Tongue (tissue), 1 donor: ENCODE measurements at regions not wholly inside any gene's neighbourhood (a gene's known extent, or its start where the extent isn't known, plus 50 kb on each side); places are given as distances from the start of the nearest gene placed in this dataset.
"Not testable (repeated sequence)": the region's sequence is repeated elsewhere in the genome, so short reads cannot be mapped to it uniquely, and the experiment has no call there.

Experiments
- DNase-seq: peaks from one replicate; pipeline ENCODE4 v3.0.0-alpha.2; 2015

DNA sequence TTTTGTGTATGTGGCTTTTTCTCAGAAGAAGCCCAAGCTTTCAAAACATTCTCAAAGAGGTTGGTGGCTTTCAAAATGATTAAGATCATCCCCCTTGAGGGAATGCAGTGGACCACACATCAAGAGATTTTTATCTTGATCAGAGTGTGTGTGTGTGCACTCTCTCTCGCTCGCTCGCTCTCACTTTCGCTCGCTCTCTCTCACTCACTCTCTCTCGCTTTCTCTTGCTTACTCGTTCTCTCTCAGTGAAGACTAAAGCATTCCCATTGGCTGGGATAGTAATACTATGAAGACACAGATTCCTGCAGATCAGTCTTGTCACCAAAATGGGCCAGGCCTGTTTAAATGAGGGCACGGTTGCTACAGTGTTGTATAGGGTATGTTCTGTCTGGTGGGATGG, 365.7 kb downstream of the EDEM1 start:
- no peak for DNase-seq

DNA sequence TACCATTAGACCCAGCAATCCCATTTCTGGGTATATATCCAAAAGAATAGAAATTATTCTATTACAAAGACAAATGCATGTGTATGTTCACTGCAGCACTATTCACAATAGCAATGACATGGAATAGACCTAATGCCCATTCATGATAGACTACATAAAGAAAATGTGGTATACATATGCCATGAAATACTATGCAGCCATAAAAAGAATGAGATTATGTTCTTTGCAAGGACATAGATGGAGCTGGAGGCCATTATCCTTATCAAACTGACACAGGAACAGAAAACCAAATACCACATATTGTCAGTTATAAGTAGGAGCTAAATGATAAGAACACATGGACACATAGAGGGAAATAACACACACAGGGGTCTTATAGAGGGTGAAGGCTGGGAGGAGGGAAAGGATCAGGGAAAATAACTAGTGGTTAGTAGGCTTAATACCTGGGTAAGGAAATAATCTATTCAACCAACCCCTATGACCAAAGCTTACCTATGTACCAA, 366.8 kb downstream of the EDEM1 start:
- DNase-seq: no peak

DNA sequence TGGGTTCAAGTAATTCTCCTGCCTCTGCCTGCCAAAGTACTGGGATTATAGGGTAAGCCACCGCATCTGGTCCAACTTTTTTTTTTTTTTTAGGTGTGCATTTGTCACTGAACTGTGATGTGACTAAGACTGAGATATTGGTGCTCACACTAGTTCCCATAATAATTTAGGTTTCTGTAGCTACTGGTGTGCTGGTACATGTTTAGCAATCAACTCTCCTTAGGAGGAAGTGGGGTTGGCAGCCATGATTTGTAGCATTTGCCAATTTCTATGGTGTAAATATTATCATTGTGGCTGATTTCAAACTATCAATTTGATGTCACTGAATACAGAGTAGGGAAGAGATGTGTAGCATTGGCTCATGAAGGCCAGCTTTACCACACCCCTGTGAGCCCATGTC, 372.7 kb downstream of the EDEM1 start:
- DNase-seq: no peak

DNA sequence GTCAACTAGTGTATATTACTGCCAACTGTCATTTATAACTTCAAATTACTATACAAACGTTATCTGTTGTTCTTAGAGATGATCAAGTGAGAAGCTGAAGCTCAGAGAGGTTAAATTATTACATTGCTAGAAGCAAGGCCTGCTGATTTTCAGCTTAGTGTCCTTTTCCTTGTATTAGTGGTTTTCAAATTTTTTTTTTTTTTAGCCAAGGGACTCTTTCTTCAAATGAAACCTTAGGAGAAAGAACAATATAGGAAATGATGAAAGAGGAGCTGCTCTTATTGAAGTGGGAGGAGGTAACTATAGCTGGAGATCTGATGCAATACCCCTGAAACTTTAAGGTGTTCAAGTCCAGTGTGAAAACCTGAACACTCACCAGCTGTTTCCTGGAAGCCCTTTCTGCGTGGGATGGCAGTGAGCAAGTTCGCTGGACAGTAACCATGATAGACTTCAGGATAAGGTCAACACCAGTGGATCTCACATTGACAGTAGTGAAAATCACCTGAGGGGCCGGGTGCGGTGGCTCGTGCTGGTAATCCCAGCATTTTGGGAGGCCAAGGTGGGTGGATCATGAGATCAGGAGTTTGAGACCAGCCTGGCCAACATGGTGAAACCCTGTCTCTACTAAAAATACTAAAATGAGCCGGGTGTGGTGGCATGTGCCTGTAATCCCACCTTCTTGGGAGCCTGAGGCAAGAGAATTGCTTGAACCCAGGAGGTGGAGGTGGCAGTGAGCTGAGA, 376.2 kb downstream of the EDEM1 start:
- no peak for DNase-seq

DNA sequence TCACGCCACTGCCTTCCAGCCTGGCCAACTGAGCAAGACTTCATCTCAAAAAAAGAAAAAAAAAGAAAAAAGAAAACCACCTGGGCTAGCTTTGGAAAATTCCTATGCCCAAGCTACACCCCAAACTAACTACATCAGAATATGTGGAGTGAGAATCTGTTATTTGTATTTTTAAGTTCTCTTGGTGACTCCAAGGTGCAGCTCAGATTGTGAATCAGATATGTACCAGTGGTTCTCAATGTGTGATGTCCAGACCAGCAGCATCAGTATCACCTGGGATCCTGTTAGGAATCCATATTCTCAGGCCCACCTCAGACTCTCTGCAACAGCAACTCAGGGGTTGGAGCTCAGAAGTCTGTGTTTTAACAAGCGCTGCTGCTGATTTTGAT, 376.8 kb downstream of the EDEM1 start:
- DNase-seq: no peak

DNA sequence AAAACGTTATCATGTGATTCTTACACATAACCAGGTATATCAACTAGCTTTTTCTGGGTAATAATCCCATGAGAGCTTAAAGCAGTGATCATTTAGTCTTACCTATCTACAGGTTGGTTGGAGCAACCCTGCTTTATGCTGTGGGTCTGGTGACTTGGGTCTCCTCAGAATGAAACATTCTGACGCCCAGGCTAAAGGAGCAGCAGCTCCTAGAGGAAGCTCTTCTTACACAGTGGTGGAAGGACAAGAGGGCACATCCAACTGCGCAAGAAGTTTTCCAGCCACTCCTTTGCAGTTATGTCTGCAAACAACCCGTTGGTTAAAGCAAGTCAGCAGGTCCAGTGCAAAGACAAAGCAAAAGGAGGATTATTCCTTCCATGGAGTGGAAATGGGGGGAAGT, 377.5 kb downstream of the EDEM1 start:
- no peak for DNase-seq

DNA sequence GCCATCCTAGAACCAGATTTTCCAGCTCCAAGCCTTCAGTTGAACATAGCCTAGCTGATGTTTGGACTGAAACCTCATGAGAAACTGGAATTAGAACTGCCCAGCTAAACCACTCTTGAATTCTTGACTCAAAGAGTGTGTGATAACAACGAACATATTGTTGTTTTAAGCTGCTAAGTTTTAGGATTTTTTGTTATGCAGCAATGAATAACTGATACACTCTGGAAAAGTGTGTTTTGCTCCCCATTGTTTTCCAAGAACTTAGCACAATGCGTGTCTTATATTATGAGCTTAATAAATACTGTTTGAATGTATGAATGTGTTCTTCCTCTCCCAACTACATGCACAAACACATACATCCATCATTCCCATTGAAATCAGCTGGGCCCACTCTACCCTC, 379.6 kb downstream of the EDEM1 start:
- no peak for DNase-seq

DNA sequence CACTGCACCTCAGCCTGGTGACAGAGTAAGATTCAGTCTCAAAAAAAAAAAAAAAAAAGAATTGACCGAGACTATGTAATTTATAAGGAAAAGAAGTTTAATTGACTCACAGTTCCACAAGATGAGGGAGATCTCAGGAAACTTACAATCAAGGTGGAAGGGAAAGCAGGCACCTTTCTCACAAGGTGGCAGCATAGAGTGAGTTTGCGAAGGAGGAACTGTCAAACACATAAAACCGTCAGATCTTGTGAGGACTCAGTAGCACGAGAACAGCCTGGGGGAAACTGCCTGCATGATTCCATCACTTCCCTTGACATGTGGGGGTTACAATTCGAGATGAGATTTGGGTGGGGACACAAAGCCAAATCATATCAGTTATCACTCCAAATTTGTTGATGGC, 380.9 kb downstream of the EDEM1 start:
- no peak for DNase-seq

DNA sequence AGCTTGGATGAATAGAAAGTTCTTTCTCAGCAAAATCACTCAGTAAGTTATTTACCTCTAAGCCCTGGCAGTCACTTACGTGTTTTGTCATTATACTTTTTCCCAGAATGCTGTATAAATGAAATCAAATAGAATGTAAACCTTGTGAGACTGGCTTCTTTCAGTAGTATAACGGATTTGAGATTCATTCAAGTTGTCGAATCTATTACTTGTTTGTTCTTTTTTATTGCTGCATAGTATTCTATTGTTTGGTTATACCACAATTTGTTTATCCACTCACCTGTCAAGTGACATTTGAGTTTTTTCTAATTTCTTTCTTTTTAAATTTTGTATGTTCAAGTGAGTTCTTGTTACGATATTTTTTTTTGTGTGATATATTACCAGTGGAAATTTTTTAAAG, 381.6 kb downstream of the EDEM1 start:
- no peak for DNase-seq

DNA sequence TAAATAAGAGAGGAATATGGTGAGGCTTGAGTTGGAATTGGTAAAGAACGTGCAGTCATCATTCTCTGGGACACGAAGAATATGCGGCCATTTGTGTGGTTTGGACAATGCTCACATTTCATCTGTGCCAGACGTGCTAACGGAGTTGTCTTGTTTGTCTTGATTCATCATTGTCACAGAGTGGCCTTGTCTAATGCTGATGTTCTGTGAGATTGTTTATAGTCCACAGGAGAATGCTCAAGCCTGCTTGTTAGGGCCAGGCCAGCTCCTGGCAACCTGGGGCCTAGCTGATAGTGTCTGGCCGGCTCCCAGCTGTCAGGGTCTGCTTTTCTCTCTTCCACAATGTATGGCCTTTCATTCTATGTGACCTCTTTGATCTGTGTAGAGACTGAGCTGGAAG, 384.7 kb downstream of the EDEM1 start:
- no peak for DNase-seq

DNA sequence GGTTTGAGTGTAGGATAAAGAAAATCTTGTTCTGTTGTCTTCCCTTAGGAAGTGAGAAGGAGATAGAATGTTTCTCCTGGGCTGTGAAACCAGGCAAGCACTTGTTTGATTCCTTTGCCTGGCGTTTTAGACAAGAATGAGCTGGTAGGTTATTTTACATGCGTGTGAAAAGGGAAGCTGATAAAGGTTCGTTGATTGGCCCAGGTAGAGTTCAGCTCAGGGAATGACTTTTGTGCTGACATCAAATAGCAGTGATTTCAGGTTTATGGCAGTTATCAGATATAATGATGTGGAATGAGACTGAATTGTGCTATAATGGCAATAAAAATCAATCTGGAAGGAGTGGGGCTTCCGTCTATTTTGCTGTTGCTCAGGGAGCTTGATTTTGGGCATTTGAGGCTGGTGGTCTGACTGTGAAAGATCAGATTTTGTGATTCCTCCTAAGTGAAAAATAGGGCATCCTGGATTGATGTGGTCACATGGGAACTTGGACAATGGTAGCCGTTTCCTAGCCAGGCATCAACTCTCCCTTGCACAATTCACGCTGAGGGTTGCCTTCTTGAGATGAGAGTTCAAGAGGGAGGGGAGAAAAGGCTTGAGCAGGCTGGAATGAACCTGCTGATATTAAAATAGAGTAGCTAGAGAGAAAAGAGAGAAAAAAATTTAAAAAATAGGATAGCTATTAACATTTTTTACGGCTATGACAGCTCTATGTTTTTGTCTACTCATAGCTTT, 388.9 kb downstream of the EDEM1 start:
- no peak for DNase-seq

DNA sequence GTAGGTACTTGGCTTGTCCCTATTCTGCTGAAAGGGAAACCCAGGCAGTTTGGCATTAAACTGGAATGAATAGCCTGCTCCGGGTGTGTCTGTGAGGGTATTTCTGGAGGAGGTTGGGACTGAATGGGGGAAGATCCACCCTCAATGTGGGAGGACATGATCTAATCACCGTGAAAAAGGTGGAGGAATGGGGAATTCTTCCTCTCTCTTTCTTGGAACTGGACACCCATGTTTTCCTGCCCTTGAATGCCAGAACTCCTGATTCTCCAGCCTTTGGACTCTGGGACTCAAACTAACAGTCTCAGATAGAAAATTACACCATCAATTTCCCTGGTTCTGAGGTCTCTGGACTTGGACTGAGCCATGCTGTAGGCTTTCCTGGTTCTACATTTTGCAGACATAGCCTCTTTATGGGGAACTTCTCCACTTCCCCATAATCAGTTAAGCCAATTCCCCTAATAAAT, 391.7 kb downstream of the EDEM1 start:
- no peak for DNase-seq

DNA sequence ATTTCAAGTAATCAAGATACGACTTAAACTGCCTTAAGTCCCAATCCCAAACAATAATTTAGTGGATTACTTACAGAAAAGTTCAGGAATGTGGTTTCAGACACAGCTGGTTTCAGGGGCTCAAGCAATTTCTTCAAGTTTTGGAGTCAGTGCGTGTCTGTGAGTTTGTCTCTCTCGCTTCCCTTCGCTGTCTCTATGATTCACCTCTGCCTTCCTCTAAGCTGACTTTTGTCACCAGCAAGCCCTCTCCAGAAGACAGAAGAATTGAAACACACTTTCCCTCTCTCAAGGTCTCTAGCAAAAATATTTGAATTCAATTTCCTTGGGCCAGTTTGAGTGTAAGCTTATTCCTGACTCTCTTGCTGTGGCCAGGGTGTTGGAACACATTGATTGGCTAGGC, 392.4 kb downstream of the EDEM1 start:
- no peak for DNase-seq

DNA sequence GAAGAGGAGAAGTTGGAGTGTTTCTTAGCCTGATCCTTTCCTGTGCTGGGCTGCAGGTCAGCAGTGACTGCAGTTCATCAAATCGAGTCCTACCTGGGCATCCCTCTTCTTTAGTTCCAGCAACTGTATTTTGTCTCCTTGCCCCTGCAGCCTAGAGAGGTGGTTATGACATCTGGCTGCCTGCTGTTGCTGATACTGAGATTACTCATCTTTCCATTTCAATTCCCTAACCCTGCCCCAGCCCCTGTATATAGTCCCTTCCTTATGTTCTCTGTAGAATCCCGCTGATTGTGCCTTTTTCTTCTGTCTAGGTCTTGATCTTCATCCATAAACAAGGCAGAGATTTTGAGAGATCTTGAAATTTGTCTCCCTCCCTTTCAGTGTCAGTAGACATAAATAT, 393.3 kb downstream of the EDEM1 start:
- no peak for DNase-seq

DNA sequence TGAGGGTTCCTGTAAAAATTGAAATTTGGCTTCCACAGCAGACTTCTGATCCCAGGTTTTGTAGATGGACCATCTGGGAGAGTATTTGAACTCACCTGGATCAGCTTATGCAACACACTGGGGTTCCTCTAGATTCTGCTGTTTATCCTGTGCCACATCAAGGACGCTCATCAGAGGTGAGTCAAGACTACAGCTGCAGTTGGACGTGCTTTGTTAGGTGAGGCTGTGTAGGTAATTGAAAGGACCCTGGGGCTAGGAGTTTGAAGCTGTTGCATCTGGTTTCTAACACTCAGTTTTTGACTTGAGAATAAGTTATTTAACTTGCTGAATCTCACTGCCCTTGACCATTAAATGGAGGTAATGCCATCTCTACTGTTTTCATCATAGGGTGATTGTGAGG, 394.2 kb downstream of the EDEM1 start:
- no peak for DNase-seq

DNA sequence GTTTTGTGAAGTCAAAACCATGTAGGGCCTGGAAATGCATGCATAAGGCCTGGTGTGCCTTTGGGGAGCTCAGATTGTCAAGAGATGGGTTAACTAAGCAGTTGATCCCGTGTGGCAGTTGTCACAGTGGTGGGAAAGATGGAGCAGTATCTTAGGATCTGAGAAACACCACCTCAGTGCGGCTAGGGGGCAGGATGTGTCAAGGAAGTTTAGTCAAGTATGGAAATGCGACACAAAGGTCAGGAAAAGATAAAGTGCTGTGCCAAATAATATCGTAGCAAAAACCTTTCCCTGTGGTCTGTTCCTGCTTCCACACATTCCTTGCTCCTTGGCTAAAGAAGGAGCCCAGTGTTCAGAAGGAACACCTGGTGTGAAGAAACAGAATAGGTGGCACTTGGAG, 396.4 kb downstream of the EDEM1 start:
- no peak for DNase-seq

DNA sequence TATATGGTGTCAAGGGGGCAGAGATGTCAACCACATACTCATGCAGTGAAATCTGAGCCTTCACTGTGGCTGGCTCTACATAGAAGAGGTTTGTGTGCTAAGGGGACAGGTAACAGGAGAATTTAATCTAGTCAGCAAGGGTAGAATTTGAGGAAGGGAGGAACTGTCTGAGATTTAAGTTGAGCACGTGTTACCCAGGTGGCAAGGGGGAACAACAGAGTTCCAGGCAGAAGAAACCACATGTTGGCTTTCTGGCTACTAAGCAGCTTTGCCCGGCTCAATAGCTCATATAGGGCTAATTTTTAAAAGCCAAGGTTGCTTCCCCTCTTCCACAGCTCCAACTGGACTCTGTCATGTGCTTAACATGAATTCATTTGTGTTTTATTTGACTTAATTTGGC, 397.6 kb downstream of the EDEM1 start:
- no peak for DNase-seq

DNA sequence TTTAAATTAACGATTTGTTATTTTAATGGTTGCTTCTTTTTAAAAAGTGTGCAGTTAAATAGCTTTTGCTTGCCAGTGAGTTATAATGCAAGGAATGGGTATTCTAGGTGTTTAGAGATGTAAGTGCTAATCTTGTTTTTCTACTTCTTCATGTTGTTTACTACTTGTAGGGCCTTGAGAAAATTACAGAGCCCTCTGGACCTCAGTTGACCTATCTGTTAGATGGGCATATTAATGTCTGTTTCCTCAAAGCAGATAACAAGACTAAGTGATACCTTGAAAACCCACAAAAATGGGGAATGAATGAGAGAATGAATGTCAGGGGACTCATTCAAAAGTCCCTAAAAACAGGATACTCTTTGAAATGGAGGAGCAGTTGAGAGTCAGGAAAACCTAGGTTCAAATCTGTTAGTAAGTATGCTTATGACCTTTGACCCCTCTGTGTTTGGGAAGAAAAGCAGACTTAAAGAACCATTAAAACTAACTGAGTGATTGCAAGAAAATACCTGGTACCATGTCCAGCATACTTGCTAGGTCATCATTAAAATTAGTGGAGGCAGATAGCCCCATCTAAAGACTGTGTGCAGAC, 419.5 kb downstream of the EDEM1 start:
- DNase-seq: no peak

DNA sequence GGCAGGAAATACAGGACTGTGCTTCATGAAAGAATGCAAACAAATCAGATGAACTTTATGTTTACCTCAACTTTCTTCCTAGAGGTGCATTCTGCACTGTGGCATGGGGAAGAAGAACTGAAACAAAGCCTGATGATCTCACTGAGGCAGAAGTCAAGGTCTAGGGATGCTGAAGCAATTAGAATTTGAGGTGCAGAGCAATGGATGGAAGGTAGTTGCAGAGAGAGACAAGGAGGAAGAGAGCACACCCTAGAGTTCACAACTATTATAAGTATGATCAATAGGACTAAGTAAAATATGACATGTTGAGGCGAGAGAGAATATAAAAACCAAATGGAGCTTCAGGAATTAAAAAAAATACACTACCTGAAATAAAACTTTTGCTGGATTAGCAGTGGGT, 420.1 kb downstream of the EDEM1 start:
- DNase-seq: no peak

DNA sequence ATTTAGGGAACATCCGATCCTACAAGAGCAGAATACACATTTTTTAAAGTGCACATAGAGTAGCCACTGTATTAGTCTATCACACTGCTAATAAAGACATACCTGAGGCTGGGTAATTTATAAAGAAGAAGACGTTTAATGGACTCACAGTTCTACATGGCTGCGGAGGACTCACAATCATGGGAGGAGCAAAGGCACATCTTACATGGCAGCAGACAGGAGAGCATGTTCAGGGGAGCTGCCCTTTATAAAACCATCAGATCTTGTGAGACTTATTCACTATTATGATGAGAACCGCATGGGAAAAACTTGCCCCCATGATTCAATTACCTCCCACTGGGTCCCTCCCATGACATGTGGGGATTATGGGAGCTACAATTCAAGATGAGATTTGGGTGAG, 421.5 kb downstream of the EDEM1 start:
- DNase-seq: not testable (repeated sequence)

DNA sequence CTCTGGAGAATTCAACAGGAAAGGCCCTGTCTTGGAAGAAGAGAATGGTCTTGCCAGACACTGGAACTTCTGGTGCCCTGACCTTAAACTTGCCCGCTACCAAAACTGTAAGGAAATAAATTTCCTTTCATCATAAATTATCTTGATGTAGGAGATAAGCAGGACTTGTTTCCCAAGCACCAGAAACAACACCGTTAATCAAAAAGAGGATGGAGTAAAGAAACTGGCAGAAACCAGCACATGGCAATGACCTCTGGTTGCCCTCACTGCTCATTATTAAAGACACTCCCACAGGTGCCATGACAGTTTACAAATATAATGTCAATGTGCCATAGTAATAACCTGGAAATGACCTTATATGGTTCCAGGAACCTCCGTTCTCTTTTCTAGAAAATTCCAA, 426.1 kb downstream of the EDEM1 start:
- no peak for DNase-seq

DNA sequence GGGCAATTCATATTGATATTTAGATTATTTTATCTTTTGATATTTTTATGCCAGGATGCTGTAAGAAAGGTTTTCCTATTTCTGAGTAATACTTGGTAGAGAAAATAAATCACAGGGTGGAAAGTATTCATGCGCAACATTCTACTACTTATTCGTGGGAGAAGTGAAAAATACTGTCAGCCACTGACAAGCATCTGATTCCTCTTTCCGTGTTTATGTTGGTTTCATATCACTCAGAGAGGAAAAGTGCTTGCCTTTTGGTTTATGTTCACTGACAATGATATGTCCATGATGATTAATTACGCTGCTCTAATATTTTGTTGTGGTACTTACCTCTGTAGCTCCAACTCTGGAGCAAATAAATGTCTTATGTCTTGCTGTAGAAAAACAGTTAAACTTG, 429.4 kb downstream of the EDEM1 start:
- no peak for DNase-seq

DNA sequence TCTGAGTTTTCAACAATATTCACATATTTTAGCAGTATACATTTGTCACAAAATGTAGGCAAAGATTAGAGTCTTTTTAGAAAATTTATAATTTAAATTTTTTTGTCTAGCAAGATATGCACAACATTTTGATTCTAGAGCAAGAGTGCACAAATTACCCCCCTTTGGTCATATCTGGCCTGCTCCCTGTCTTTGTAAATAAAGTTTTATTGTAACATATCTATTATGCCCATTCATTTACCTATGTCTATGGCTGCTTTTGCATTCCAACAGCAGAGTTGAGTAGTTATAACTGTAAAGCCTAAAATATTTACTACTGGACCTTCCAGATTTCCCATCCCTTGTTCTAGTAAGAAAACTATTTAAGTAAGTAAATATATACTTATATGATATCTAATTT, 430.7 kb downstream of the EDEM1 start:
- DNase-seq: no peak

DNA sequence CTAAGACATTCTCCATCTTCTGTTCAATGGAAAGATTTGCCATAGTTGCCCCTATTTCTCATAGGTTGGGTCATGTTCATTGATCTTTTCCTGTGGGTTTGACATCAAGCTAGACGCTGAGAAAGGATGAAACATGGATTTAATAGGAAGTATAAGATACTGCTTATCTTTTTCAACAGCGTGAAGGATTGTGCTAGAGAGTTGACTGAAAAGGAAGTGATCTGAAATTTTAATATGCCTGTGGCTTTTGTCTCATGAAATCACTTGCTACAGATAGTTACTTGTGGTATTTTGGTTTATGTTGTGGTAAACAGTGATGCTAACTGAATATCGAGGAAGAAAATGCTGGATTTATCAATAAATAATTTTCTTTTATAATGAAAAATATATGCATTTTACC, 442.9 kb downstream of the EDEM1 start:
- no peak for DNase-seq
